MM.1S (cell line): ENCODE measurements at regions not wholly inside any gene's neighbourhood (a gene's known extent, or its start where the extent isn't known, plus 50 kb on each side); places are given as distances from the start of the nearest gene placed in this dataset.

Source experiments
- DNase-seq: peaks from one replicate; pipeline ENCODE4 v3.0.0-alpha.2; 2015
- H2AFZ ChIP-seq: fragments of 300-600 bp; sonication (generic); 2 replicates; pipeline ENCODE4 v1.6.0; 2016; ENCODE audit warnings: antibody characterized with exemption, low read length
- H3F3A ChIP-seq: fragments of 300-600 bp; sonication (generic); 2 replicates; pipeline ENCODE4 v1.6.1; 2016; ENCODE audit warnings: mild to moderate bottlenecking, antibody characterized with exemption, low read length, moderate library complexity, mixed read lengths; ENCODE audit not compliant: insufficient read depth
- H3K27ac ChIP-seq: fragments of 300-600 bp; sonication (generic); 2 replicates; pipeline ENCODE4 v1.5.1; 2016; ENCODE audit warnings: mild to moderate bottlenecking, low read length
- H3K27me3 ChIP-seq: fragments of 300-600 bp; sonication (generic); replicated peaks from 2 replicates; pipeline ENCODE4 v1.6.0; 2016; ENCODE audit warnings: low read length; ENCODE audit not compliant: insufficient read depth
- H3K36me3 ChIP-seq: fragments of 300-600 bp; sonication (generic); replicated peaks from 2 replicates; pipeline ENCODE4 v1.6.1; 2016; ENCODE audit warnings: mild to moderate bottlenecking, low read length, mixed read lengths; ENCODE audit not compliant: insufficient read depth
- H3K4me1 ChIP-seq: fragments of 300-600 bp; sonication (generic); 2 replicates; pipeline ENCODE4 v1.6.1; 2016; ENCODE audit warnings: low read length, mixed read lengths
- H3K4me2 ChIP-seq: fragments of 300-600 bp; sonication (generic); 2 replicates; pipeline ENCODE4 v1.6.0; 2016; ENCODE audit warnings: low read depth, low read length
- H3K4me3 ChIP-seq: fragments of 300-600 bp; sonication (generic); 2 replicates; pipeline ENCODE4 v1.5.1; 2016; ENCODE audit warnings: low read length, mixed read lengths
- H3K79me2 ChIP-seq: fragments of 300-600 bp; sonication (generic); 2 replicates; pipeline ENCODE4 v1.6.1; 2016; ENCODE audit warnings: mixed run types, low read length, mixed read lengths
- H3K9ac ChIP-seq: fragments of 300-600 bp; sonication (generic); 2 replicates; pipeline ENCODE4 v1.6.1; 2016; ENCODE audit warnings: low read length, mixed read lengths
- H3K9me2 ChIP-seq: fragments of 300-600 bp; sonication (generic); replicated peaks from 2 replicates; pipeline ENCODE4 v1.6.1; 2016; ENCODE audit warnings: mild to moderate bottlenecking, low read length, mixed read lengths; ENCODE audit not compliant: insufficient read depth
- H3K9me3 ChIP-seq: fragments of 300-600 bp; sonication (generic); replicated peaks from 2 replicates; pipeline ENCODE4 v1.6.1; 2016; ENCODE audit warnings: mild to moderate bottlenecking, low read length, mixed read lengths; ENCODE audit not compliant: insufficient read depth
- H4K20me1 ChIP-seq: fragments of 300-600 bp; sonication (generic); 2 replicates; pipeline ENCODE4 v1.6.1; 2016; ENCODE audit warnings: mild to moderate bottlenecking, low read length, moderate library complexity, mixed read lengths; ENCODE audit not compliant: insufficient read depth
- EZH2 ChIP-seq: fragments of 300-600 bp; sonication (generic); optimal IDR thresholded peaks from 2 replicates; pipeline ENCODE3; 2017; ENCODE audit warnings: low read depth, mild to moderate bottlenecking, antibody characterized with exemption, low read length, mixed read lengths
- EZH2phosphoT487 ChIP-seq: fragments of 300-600 bp; sonication (generic); IDR thresholded peaks from 2 replicates; pipeline ENCODE4 v1.6.1; 2018; ENCODE audit warnings: antibody characterized with exemption, low read length
- TF ChIP-seq, protein P1 (sequence below): fragments of 300-600 bp; sonication (generic); IDR thresholded peaks from 2 replicates; pipeline ENCODE4 v1.5.1; 2016; ENCODE audit warnings: antibody characterized with exemption, low read length, mixed read lengths

DNA sequence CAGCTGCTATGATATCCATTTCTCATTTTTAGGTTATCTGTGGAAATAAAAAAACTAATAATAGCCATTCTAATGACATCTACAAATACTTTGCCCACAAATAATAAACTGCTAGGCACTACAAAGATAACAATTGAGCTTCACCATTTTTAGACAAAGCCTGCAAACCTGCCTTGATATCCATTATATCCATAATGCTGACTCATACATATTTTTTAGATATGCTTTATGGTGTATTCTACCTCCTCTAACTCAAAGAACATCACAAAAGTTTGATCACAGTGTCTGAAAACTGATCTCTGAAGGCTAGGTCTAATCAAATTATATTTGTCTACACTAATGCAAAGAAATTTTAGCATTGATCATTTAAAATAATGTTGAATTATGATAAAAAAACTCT, 138.4 kb downstream of the HNMT start:
- Histone ChIP-seq H3K9ac (no peak overlapping the region), H3K36me3 (no peaks in the 10 kb centered on the region), H3K4me2 (no peak overlapping the region), H3K9me3 (no peaks in the 10 kb centered on the region), H2AFZ (no peak overlapping the region), H3K4me3 (no peak overlapping the region), H3K4me1 (no peaks in the 10 kb centered on the region), H3F3A (no peaks in the 10 kb centered on the region), H3K27me3 (no peaks in the 10 kb centered on the region), H3K27ac (no peak overlapping the region), H3K9me2 (no peaks in the 10 kb centered on the region), H3K79me2 (no peaks in the 10 kb centered on the region), H4K20me1 (no peaks in the 10 kb centered on the region)
- DNase-seq, result no peak
- TF ChIP-seq, protein P1, sequence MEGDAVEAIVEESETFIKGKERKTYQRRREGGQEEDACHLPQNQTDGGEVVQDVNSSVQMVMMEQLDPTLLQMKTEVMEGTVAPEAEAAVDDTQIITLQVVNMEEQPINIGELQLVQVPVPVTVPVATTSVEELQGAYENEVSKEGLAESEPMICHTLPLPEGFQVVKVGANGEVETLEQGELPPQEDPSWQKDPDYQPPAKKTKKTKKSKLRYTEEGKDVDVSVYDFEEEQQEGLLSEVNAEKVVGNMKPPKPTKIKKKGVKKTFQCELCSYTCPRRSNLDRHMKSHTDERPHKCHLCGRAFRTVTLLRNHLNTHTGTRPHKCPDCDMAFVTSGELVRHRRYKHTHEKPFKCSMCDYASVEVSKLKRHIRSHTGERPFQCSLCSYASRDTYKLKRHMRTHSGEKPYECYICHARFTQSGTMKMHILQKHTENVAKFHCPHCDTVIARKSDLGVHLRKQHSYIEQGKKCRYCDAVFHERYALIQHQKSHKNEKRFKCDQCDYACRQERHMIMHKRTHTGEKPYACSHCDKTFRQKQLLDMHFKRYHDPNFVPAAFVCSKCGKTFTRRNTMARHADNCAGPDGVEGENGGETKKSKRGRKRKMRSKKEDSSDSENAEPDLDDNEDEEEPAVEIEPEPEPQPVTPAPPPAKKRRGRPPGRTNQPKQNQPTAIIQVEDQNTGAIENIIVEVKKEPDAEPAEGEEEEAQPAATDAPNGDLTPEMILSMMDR, result no peak
- no peak for TF ChIP-seq EZH2phosphoT487

DNA sequence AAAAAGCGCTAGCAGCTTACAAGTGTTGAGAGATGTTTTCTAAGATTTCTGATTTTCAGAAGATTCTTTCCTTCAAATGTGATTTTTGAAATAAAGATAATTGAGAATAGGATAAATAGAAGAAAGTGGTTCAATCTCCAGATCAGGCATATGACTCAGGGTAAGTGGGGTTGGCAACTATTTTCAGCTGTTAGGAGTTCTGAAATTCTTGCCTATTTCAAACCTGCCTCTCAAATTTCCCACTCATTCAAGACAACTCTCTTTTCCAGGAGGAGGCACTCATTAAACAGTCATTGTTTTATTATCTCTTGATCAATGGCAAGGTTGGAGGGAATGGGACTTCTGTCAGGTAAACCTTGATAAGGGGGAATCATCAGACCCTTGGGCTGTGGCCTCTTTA, 138.9 kb downstream of the HNMT start:
- Histone ChIP-seq H3K4me3 (no peak overlapping the region), H3K9me2 (no peaks in the 10 kb centered on the region), H3K36me3 (no peaks in the 10 kb centered on the region), H3K9ac (no peak overlapping the region), H3K9me3 (no peaks in the 10 kb centered on the region), H3K27ac (no peak overlapping the region), H3K4me1 (no peaks in the 10 kb centered on the region), H3K4me2 (no peak overlapping the region), H3K79me2 (no peaks in the 10 kb centered on the region), H4K20me1 (no peaks in the 10 kb centered on the region), H3F3A (no peaks in the 10 kb centered on the region), H2AFZ (no peak overlapping the region), H3K27me3 (no peaks in the 10 kb centered on the region)
- TF ChIP-seq EZH2, result no peak
- DNase-seq, result no peak

DNA sequence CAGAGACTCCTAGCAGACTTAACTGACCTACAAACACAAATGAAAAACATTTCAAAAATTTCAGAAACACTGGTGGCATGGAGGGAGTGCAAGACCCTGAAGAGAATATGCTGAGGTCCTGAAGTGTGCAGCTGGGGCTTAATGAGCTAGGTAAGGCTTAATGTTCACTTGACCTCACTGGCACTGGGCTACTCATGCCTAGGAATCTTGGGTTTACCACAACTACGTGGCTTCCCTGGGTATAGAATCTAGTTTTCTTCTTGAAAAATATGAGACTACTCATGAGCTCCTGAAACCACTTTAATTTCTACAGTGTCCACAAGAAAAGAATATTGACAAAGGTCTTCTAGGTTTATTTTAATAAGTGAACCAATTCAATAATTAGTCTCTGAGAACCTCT, 139.8 kb downstream of the HNMT start:
- Histone ChIP-seq H3K27me3 (no peaks in the 10 kb centered on the region), H3K36me3 (no peaks in the 10 kb centered on the region), H3K27ac (no peak overlapping the region), H3K4me1 (no peaks in the 10 kb centered on the region), H3K9me3 (no peaks in the 10 kb centered on the region), H3K4me2 (no peak overlapping the region), H3K9me2 (no peaks in the 10 kb centered on the region), H3F3A (no peaks in the 10 kb centered on the region), H3K4me3 (no peak overlapping the region), H2AFZ (no peak overlapping the region), H3K79me2 (no peaks in the 10 kb centered on the region), H3K9ac (no peak overlapping the region), H4K20me1 (no peaks in the 10 kb centered on the region)
- TF ChIP-seq EZH2phosphoT487, result no peak
- TF ChIP-seq, protein P1, result no peak
- no peak for TF ChIP-seq EZH2
- no peak for DNase-seq

GRCh38 chr2:138105358-138105757, 141.1 kb downstream of the HNMT start:
- Histone ChIP-seq H3K79me2 (no peaks in the 10 kb centered on the region), H3K4me3 (no peak overlapping the region), H2AFZ (no peak overlapping the region), H3K4me2 (no peak overlapping the region), H3K4me1 (no peaks in the 10 kb centered on the region), H3K27me3 (no peaks in the 10 kb centered on the region), H4K20me1 (no peaks in the 10 kb centered on the region), H3F3A (no peaks in the 10 kb centered on the region), H3K9ac (no peak overlapping the region), H3K27ac (no peak overlapping the region), H3K9me2 (no peaks in the 10 kb centered on the region), H3K36me3 (no peaks in the 10 kb centered on the region), H3K9me3 (no peaks in the 10 kb centered on the region)
- TF ChIP-seq EZH2phosphoT487 (no peak), EZH2 (no peak)
- TF ChIP-seq, protein P1, result no peak
- no peak for DNase-seq
